ENCODE measurements at regions not wholly inside any gene's neighbourhood (a gene's known extent, or its start where the extent isn't known, plus 50 kb on each side); places are given as distances from the start of the nearest gene placed in this dataset.

GRCh38 chr7:46949270-46949931 lies 632.5 kb downstream of the TNS3 start:
- no peak for DNase-seq (ENCODE audit: low spot score)
- TF ChIP-seq, protein P1, sequence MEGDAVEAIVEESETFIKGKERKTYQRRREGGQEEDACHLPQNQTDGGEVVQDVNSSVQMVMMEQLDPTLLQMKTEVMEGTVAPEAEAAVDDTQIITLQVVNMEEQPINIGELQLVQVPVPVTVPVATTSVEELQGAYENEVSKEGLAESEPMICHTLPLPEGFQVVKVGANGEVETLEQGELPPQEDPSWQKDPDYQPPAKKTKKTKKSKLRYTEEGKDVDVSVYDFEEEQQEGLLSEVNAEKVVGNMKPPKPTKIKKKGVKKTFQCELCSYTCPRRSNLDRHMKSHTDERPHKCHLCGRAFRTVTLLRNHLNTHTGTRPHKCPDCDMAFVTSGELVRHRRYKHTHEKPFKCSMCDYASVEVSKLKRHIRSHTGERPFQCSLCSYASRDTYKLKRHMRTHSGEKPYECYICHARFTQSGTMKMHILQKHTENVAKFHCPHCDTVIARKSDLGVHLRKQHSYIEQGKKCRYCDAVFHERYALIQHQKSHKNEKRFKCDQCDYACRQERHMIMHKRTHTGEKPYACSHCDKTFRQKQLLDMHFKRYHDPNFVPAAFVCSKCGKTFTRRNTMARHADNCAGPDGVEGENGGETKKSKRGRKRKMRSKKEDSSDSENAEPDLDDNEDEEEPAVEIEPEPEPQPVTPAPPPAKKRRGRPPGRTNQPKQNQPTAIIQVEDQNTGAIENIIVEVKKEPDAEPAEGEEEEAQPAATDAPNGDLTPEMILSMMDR (IDR thresholded peaks at IDR 0.05): no peak
- H3K4me3 ChIP-seq: no peak overlapping the region
- H3K27ac ChIP-seq: no peak overlapping the region

GRCh38 chr7:46948716-46949115 lies 633.2 kb downstream of the TNS3 start:
- TF ChIP-seq, protein P1 (IDR thresholded peaks at IDR 0.05): no peak
- DNase-seq (ENCODE audit: low spot score): no peak
- Histone ChIP-seq H3K4me3 (no peak overlapping the region), H3K27ac (no peak overlapping the region)

- TF ChIP-seq, protein P1 (IDR thresholded peaks at IDR 0.05): no peak
- H3K27ac ChIP-seq: no peak overlapping the region
- DNase-seq (ENCODE audit: low spot score): no peak
- H3K4me3 ChIP-seq: no peak overlapping the region
Measured at GRCh38 chr7:46945328-46945727, 636.6 kb downstream of the TNS3 start.

DNA sequence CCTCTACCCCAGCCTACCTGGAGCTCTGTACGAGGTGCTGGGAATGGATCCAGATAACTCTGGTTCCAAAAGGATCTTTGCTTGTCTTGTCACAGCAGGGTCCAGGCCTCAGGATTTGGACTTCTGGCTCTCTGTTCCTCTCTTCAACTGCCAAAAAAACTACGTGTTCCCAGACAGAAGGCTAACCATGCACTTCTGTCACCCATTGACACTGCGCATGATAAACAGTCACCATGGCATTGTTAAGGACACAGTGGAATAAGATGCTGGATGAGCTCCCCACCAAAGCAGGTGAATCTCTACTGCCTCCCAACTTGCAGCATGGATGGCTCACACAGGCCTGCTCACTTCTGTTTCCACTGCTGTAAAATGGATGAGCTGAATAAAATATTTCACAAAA lies 637.9 kb downstream of the TNS3 start:
- Histone ChIP-seq H3K27ac (no peak overlapping the region), H3K4me3 (no peak overlapping the region)
- TF ChIP-seq, protein P1 (IDR thresholded peaks at IDR 0.05): no peak
- DNase-seq (ENCODE audit: low spot score): no peak

DNA sequence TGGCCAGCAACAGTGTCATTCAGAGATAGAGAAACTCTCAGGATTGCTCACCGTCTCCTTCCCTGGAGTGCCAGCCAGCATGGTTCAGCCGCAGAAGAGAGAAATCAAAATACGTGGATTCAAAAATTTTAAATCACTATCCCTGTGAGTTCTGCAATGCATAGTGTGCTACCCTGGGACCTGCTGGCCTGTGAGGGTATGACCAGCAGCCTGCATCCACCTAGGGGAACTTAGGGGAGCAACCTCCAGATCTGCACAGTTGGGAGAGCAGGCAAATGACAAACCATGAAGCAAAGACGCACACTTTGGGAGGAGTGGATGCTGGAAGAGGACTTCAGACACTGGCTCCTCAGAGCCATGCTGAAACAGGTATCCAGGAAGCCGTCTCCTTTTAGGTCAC lies 639.3 kb downstream of the TNS3 start:
- no peak for DNase-seq (ENCODE audit: low spot score)
- Histone ChIP-seq H3K4me3 (no peak overlapping the region), H3K27ac (no peak overlapping the region)
- TF ChIP-seq, protein P1 (IDR thresholded peaks at IDR 0.05): no peak

DNA sequence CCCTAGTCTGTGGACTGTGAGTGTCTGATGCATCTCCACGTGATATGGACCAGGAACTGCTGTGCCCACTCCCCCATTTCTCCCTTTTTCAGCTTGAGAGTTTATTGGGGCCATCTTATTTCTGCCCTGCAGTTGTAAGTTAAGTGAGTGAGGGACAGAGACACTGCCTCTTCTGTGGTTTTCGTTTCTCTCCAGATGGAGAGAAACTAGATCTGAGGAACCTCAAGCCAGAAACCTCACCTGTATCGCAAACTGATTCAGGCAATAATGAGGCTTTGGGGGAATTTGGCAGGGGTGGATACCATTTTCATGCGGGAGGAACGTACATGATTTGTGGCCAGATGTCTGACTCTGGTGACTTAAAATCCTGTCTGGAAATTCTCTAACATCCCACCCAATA lies 641.7 kb downstream of the TNS3 start:
- TF ChIP-seq, protein P1 (IDR thresholded peaks at IDR 0.05): no peak
- H3K4me3 ChIP-seq: no peak overlapping the region

DNA sequence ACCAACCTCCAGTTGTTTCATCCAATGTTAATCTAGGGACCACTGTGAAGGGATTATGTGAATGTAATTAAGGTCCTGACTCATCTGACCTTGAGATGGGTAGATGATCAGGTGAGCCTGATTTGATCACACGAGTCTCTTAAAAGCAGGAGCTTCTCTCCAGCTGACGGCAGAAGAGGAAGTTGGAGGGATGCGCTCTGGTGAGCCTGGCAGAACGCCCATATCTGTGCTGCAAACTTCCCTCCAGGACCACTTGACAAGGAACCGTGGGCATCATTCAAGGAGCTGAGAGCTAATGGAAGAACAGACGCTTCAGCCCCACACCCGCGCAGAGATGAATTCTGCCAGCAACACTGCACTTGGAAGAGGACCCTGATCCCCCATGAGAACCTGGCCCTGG lies 642.4 kb downstream of the TNS3 start:
- no peak for DNase-seq (ENCODE audit: low spot score)
- Histone ChIP-seq H3K4me3 (no peak overlapping the region), H3K27ac (no peak overlapping the region)
- TF ChIP-seq, protein P1 (IDR thresholded peaks at IDR 0.05): no peak

More for the DNA sequence above, 641.7 kb downstream of the TNS3 start:
- DNase-seq (ENCODE audit: low spot score): no peak
- H3K27ac ChIP-seq: no peak overlapping the region
